C4-2B (cell line): ENCODE measurements at regions not wholly inside any gene's neighbourhood (a gene's known extent, or its start where the extent isn't known, plus 50 kb on each side); places are given as distances from the start of the nearest gene placed in this dataset.

Source experiments
- CTCF ChIP-seq: fragments of 450-650 bp; conservative IDR thresholded peaks from 2 replicates; pipeline ENCODE4 v1.5.1; 2017; ENCODE audit warnings: mild to moderate bottlenecking
- ZFX ChIP-seq: fragments of 450-650 bp; IDR thresholded peaks from 2 replicates; pipeline ENCODE4 v1.6.1; 2017

DNA sequence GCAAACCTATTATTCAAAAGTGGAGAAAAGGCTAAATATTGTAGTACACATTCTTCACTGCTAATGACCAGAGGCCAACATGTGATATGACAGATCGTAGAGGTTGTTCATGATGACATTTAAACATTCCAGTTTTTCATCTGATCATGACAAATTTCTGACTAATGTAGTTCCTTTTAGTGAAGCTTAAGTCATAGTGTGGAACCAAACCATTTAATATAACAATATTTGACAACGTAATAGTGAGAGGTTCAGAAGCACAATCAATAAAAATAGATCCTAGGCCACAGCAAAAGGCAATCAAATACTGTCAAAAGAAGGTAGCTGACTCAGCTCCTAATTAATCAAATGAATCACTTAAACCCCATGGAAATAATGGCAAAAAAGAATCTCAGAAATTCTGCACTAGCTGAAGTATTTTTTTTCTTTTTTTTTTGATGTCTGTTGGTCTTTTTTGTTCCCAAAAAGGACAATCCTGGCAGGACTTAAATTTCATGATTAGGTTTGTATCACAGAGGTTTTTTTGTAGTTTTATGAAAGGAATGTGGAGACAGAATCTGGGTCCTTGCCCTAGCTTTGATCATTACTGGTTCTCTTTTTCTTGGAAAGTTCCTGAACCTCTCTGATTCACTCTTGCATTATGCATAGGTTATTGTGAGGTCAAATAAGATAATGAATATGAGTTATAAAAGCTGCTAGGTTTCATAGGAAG is 795.0 kb downstream of the DTWD2 start:
- no peak for TF ChIP-seq CTCF
- no peak for TF ChIP-seq ZFX
